WERI-Rb-1 (cell line): ENCODE measurements at regions not wholly inside any gene's neighbourhood (a gene's known extent, or its start where the extent isn't known, plus 50 kb on each side); places are given as distances from the start of the nearest gene placed in this dataset.
"Not testable (repeated sequence)": the region's sequence is repeated elsewhere in the genome, so short reads cannot be mapped to it uniquely, and the experiment has no call there.

Source experiments
- DNase-seq: peaks from one replicate; pipeline ENCODE4 v3.0.0-alpha.2; 2020
- H3K27ac ChIP-seq: fragments of 250-450 bp; sonication (Bioruptor Pico); 2 replicates; pipeline ENCODE4 v1.5.1; 2020; ENCODE audit warnings: mild to moderate bottlenecking, moderate library complexity
- H3K27me3 ChIP-seq: fragments of 250-450 bp; sonication (Bioruptor Pico); 2 replicates; pipeline ENCODE4 v1.5.1; 2021; ENCODE audit warnings: mild to moderate bottlenecking, low read depth, moderate library complexity; ENCODE audit not compliant: insufficient read depth, severe bottlenecking
- H3K36me3 ChIP-seq: fragments of 250-450 bp; sonication (Bioruptor Pico); 2 replicates; pipeline ENCODE4 v1.5.1; 2020; ENCODE audit warnings: mild to moderate bottlenecking, moderate library complexity
- H3K4me3 ChIP-seq: 2 replicates; pipeline ENCODE4 v1.5.1; 2011; ENCODE audit warnings: low read depth, mild to moderate bottlenecking, control low read depth, low read length
- H3K9me3 ChIP-seq: fragments of 250-450 bp; sonication (Bioruptor Pico); 2 replicates; pipeline ENCODE4 v1.5.1; 2021; ENCODE audit warnings: mild to moderate bottlenecking, moderate library complexity; ENCODE audit not compliant: severe bottlenecking
- TF ChIP-seq, protein P1 (sequence below): IDR thresholded peaks from 2 replicates; pipeline ENCODE4 v1.5.1; 2011; ENCODE audit warnings: low read depth, mild to moderate bottlenecking, control low read depth, inconsistent platforms, low read length

DNA sequence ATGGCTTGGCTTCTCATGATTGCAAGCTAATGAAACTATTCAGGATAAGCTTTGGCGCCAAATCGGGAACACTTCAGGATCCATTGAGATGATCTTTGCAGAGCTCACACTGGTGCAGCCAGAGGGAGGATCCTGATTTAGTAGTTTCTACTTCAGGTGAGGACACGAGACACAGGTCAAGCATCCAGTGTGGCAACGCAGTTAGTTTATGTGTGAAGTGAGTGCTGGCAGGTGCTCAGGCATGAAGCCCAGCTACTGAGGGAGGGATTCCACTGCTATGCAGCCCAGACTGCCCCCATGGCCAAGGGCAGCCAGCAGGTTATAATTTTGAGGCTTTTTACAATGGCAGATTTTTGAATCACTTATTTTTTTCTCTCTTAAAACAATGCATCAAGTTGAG lies 113.5 kb upstream of the PCED1B start:
- TF ChIP-seq, protein P1, sequence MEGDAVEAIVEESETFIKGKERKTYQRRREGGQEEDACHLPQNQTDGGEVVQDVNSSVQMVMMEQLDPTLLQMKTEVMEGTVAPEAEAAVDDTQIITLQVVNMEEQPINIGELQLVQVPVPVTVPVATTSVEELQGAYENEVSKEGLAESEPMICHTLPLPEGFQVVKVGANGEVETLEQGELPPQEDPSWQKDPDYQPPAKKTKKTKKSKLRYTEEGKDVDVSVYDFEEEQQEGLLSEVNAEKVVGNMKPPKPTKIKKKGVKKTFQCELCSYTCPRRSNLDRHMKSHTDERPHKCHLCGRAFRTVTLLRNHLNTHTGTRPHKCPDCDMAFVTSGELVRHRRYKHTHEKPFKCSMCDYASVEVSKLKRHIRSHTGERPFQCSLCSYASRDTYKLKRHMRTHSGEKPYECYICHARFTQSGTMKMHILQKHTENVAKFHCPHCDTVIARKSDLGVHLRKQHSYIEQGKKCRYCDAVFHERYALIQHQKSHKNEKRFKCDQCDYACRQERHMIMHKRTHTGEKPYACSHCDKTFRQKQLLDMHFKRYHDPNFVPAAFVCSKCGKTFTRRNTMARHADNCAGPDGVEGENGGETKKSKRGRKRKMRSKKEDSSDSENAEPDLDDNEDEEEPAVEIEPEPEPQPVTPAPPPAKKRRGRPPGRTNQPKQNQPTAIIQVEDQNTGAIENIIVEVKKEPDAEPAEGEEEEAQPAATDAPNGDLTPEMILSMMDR: no peak
- H3K9me3 ChIP-seq: no peaks in the 10 kb centered on the region
- DNase-seq: no peak
- no peaks in the 10 kb centered on the region for H3K36me3 ChIP-seq
- H3K4me3 ChIP-seq: no peak overlapping the region
- H3K27ac ChIP-seq: no peak overlapping the region
- peaks cover 15% of the 10 kb centered on the region for H3K27me3 ChIP-seq

DNA sequence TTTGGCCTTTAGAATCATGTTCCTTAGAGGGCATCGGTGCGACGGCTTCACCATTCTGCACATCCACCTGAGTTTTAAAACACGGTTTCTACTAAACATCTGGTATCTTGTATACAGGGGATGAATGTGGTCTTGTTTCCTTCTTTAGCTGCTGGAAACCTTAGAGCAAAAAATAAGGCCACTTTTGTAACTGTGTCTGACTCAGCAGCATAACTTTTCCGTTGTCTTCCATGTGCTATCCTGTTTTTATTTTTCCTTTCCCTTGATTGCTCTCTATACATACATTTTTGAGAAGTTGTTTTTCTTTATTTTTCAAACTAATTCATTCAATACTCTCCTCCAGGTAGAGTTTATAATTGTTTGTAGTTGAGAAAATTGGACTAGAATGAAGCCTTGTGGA lies 108.8 kb upstream of the PCED1B start:
- H3K36me3 ChIP-seq: no peaks in the 10 kb centered on the region
- TF ChIP-seq, protein P1: no peak
- no peaks in the 10 kb centered on the region for H3K9me3 ChIP-seq
- no peak overlapping the region for H3K4me3 ChIP-seq
- peaks cover 10% of the 10 kb centered on the region for H3K27me3 ChIP-seq
- no peak for DNase-seq
- H3K27ac ChIP-seq: no peak overlapping the region

DNA sequence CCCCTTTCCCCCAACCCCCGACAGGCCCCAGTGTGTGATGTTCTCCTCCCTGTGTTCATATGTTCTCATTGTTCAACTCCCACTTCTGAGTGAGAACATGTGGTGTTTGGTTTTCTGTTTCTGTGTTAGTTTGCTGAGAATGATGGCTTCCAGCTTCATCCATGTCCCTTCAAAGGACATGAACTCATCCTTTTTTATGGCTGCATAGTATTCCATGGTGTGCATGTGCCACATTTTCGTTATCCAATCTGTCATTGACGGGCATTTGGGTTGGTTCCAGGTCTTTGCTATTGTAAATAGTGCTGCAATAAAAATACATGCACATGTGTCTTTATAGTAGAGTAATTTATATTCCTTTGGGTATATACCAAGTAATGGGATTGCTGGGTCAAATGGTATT lies 105.5 kb upstream of the PCED1B start:
- not testable (repeated sequence) for H3K9me3 ChIP-seq, H3K4me3 ChIP-seq, H3K27ac ChIP-seq, DNase-seq, H3K36me3 ChIP-seq, H3K27me3 ChIP-seq

DNA sequence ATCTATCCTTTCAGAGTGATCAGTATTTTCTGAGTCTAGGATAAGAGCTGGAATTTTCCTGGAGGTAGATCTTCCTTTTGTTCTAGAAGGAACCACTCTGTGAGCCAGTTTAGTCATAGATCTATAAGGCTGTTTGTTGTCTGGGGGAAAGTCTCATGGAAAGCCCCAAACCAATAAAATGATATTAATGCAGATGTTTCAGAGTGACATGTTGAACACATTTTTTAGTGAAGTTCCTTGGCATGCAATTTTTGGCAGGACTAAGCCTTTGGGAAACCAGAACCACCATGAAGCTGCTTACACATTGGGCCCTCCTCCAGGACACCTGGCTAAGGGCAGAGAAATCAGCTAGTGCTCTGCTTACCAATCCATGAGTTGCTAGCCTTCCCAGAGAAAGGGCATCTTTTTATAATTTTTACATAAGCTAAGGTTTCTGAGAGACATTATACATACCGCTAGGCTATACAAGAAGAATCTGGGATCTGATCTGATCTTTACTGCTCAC lies 101.5 kb upstream of the PCED1B start:
- Histone ChIP-seq H3K9me3 (no peaks in the 10 kb centered on the region), H3K27me3 (no peaks in the 10 kb centered on the region), H3K27ac (no peak overlapping the region), H3K36me3 (no peaks in the 10 kb centered on the region), H3K4me3 (no peak overlapping the region)
- TF ChIP-seq, protein P1: no peak
- no peak for DNase-seq

DNA sequence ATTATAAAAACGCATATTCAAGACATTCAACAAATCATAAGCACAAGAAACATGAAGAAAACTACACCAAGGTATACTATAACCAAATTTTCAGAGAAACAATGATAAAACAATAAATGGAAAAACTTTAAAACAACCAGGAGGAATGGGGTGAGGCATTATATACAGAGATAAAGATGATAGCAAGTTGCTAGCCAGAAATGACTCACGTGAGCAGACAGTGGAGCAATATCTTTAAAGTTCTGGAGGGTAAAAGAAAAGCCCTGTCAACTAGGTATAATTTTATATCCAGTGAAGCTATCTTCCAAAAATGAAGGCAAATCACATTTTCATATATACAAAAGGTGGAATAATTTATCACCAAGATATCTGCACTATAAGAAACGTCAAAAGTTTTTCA lies 97.8 kb upstream of the PCED1B start:
- no peaks in the 10 kb centered on the region for H3K36me3 ChIP-seq
- no peak for DNase-seq
- TF ChIP-seq, protein P1: no peak

DNA sequence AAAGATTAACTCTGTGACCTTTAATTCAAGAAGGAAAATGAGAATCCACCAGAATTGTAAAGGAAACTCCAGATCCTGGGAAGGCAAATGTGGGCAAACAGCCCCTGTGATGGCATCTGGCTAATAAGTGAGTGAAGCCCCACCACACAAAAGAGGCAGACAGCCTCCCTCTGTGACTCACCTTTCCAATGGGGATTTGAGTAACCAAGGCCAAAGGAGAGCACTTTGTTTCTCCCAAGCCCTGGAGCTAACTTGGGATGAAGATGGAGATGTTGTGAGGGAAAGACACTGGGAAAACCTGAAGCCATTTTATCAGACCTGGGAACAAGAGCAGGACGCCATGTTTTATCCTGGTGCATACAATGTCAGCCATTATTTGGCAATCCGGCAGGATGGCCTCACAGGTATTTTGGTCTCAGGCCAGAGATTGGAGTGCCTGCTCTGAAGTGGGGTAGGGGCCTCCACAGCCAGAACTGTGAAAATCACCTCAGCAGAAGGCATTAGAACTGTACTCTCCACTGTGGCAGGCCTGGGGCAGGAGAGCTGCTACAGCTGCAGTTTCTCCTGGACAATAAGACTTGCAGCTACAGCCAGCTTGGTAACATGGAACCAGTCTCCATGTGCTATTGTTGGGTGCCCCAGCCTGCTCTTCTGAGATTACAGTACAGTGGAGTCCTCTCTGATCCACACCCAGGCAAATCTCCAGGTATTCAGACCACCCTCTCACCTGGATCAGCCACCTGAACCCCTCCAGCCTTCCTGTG lies 96.6 kb upstream of the PCED1B start:
- Histone ChIP-seq H3K27ac (no peak overlapping the region), H3K27me3 (no peaks in the 10 kb centered on the region), H3K4me3 (no peak overlapping the region), H3K9me3 (no peaks in the 10 kb centered on the region), H3K36me3 (no peaks in the 10 kb centered on the region)
- DNase-seq: no peak
- TF ChIP-seq, protein P1: no peak

More for the DNA sequence above, 97.8 kb upstream of the PCED1B start:
- no peaks in the 10 kb centered on the region for H3K9me3 ChIP-seq
- no peaks in the 10 kb centered on the region for H3K27me3 ChIP-seq
- H3K27ac ChIP-seq: no peak overlapping the region
- H3K4me3 ChIP-seq: no peak overlapping the region
